DOHH2 (cell line): ENCODE measurements at regions not wholly inside any gene's neighbourhood (a gene's known extent, or its start where the extent isn't known, plus 50 kb on each side); places are given as distances from the start of the nearest gene placed in this dataset.

Experiments used
- H3F3A ChIP-seq: fragments of 200-600 bp; sonication (generic), shearing (Covaris generic); 2 replicates; pipeline ENCODE4 v1.6.0; 2016; ENCODE audit warnings: antibody characterized with exemption, mild to moderate bottlenecking; ENCODE audit not compliant: control insufficient read depth, insufficient read depth
- H3K27ac ChIP-seq: fragments of 200-600 bp; sonication (generic); 2 replicates; pipeline ENCODE4 v1.5.1; 2014; ENCODE audit warnings: low read depth, mild to moderate bottlenecking, low read length, moderate library complexity
- H3K27me3 ChIP-seq: fragments of 200-600 bp; sonication (generic); 2 replicates; pipeline ENCODE4 v1.6.1; 2014; ENCODE audit warnings: mild to moderate bottlenecking, low read length, mixed read lengths; ENCODE audit not compliant: control insufficient read depth
- H3K36me3 ChIP-seq: fragments of 200-600 bp; sonication (generic); 2 replicates; pipeline ENCODE4 v1.6.1; 2014; ENCODE audit warnings: mild to moderate bottlenecking, low read length, moderate library complexity, mixed read lengths; ENCODE audit not compliant: control insufficient read depth
- H3K4me1 ChIP-seq: fragments of 200-600 bp; sonication (generic); 2 replicates; pipeline ENCODE4 v1.6.1; 2014; ENCODE audit warnings: mild to moderate bottlenecking, low read length, mixed read lengths; ENCODE audit not compliant: control insufficient read depth
- H3K4me2 ChIP-seq: fragments of 200-600 bp; sonication (generic); 2 replicates; pipeline ENCODE4 v1.6.0; 2014; ENCODE audit warnings: mild to moderate bottlenecking, low read length, moderate library complexity
- H3K4me3 ChIP-seq: fragments of 200-600 bp; sonication (generic); 2 replicates; pipeline ENCODE4 v1.5.1; 2014; ENCODE audit warnings: mild to moderate bottlenecking, low read length, mixed read lengths
- H3K79me2 ChIP-seq: fragments of 200-600 bp; sonication (generic); 2 replicates; pipeline ENCODE4 v1.6.1; 2014; ENCODE audit warnings: mild to moderate bottlenecking, low read length, mixed read lengths; ENCODE audit not compliant: control insufficient read depth
- H3K9me2 ChIP-seq: fragments of 200-600 bp; sonication (generic); replicated peaks from 2 replicates; pipeline ENCODE4 v1.6.1; 2014; ENCODE audit warnings: mild to moderate bottlenecking, low read length, mixed read lengths; ENCODE audit not compliant: control insufficient read depth
- H3K9me3 ChIP-seq: fragments of 200-600 bp; sonication (generic); 2 replicates; pipeline ENCODE4 v1.6.1; 2014; ENCODE audit warnings: antibody characterized with exemption, low read length, mixed read lengths; ENCODE audit not compliant: control insufficient read depth, insufficient read depth
- H4K20me1 ChIP-seq: fragments of 200-600 bp; sonication (generic); 2 replicates; pipeline ENCODE4 v1.6.0; 2014; ENCODE audit warnings: low read depth, mild to moderate bottlenecking, antibody characterized with exemption, low read length, moderate library complexity; ENCODE audit not compliant: control insufficient read depth, insufficient read depth
- CTCF ChIP-seq: fragments of 200-600 bp; sonication (generic); IDR thresholded peaks from one replicate; pipeline ENCODE4 v1.5.1; 2014; ENCODE audit warnings: antibody characterized with exemption, mild to moderate bottlenecking, low read depth, low read length; ENCODE audit not compliant: poor library complexity, severe bottlenecking
- EZH2phosphoT487 ChIP-seq: fragments of 200-600 bp; sonication (generic); IDR thresholded peaks from 2 replicates; pipeline ENCODE4 v1.6.1; 2017; ENCODE audit warnings: borderline replicate concordance, mild to moderate bottlenecking, antibody characterized with exemption, low read length, moderate library complexity, mixed read lengths

DNA sequence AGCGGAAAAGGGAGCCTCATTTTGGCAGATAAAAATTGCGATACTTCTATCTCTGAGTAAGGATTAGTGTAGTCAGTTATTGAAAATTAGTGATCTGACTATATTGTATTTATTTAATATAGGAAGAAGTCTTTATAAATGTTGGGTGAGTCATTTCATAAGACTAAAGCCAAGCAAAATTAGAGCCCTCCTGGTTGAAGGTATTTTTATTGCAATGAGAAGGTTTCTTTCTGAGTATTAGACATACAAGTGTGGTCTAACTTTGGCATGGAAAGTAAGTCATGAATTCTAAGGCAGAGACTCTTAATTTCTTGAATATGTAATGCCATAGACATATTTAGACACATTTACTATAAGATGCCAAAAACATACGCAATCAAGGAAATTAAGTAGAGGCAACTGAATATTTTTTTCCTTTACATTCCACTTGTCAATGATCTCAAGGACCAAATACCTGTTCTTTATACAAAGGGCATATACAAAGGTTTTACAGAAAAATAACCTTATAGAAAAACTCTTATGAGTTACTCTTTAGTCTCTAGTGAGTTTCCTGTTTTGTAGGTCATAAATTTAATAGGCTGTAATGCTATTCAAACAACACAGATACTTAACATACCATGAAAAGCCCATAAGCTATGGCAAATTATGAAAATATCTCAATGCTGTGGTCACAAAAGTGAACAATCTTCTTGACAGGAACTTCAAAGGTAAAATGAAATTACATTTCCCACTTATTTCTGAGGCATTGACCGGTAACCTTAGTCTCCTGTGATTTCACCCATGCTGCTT lies 156.6 kb upstream of the BTG1 start:
- H3K4me3 ChIP-seq, result no peak overlapping the region
- H3K9me3 ChIP-seq, result no peaks in the 10 kb centered on the region
- H3K9me2 ChIP-seq, result no peaks in the 10 kb centered on the region
- TF ChIP-seq EZH2phosphoT487, result no peak
- no peak for TF ChIP-seq CTCF
- H3K27ac ChIP-seq, result no peak overlapping the region
- no peaks in the 10 kb centered on the region for H3K79me2 ChIP-seq
- H3K27me3 ChIP-seq, result no peaks in the 10 kb centered on the region
- H3K4me1 ChIP-seq, result no peaks in the 10 kb centered on the region
- H3K36me3 ChIP-seq, result no peaks in the 10 kb centered on the region
- H3F3A ChIP-seq, result no peaks in the 10 kb centered on the region
- H4K20me1 ChIP-seq, result no peaks in the 10 kb centered on the region
- no peak overlapping the region for H3K4me2 ChIP-seq

- Histone ChIP-seq H3K79me2 (no peaks in the 10 kb centered on the region), H3K9me3 (no peaks in the 10 kb centered on the region), H3K9me2 (no peaks in the 10 kb centered on the region), H3K4me1 (no peaks in the 10 kb centered on the region), H3K36me3 (no peaks in the 10 kb centered on the region), H3K4me3 (no peak overlapping the region), H3K27ac (no peak overlapping the region), H3K27me3 (no peaks in the 10 kb centered on the region), H3F3A (no peaks in the 10 kb centered on the region), H4K20me1 (no peaks in the 10 kb centered on the region), H3K4me2 (no peak overlapping the region)
- TF ChIP-seq EZH2phosphoT487, result no peak
- no peak for TF ChIP-seq CTCF
These were observed 155.7 kb upstream of the BTG1 start for GRCh38 chr12:92301356-92301755.

DNA sequence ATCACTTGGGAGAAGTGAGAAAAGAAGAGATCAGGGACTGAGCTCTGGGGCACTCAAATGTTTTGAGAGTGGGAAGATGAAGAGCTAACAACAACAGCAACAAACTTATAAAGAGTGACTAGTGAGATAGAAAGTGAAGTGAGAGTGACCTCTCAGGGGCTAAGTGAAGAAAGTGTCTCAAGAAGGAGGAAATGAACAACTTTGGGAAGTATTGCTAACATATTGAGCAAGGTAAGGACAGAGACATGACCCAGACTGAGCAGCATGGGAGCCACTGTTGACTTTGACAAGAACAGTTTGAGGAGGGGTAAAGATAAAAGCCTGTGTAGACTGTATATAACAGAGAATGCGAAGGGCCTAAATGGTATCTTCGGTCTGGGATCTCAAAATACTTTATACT lies 155.1 kb upstream of the BTG1 start:
- Histone ChIP-seq H3K27me3 (no peaks in the 10 kb centered on the region), H3F3A (no peaks in the 10 kb centered on the region), H3K4me2 (no peak overlapping the region), H3K9me2 (no peaks in the 10 kb centered on the region), H3K79me2 (no peaks in the 10 kb centered on the region), H3K9me3 (no peaks in the 10 kb centered on the region), H3K4me1 (no peaks in the 10 kb centered on the region), H3K36me3 (no peaks in the 10 kb centered on the region), H3K4me3 (no peak overlapping the region), H3K27ac (no peak overlapping the region), H4K20me1 (no peaks in the 10 kb centered on the region)
- TF ChIP-seq EZH2phosphoT487, result no peak
- TF ChIP-seq CTCF, result no peak
